Endothelial cell (in vitro differentiated cells): ENCODE measurements at regions not wholly inside any gene's neighbourhood (a gene's known extent, or its start where the extent isn't known, plus 50 kb on each side); places are given as distances from the start of the nearest gene placed in this dataset.

Experiments
- DNase-seq: peaks from one replicate; pipeline ENCODE4 v3.0.0; 2021; ENCODE audit warnings: low spot score
- H3K27ac Mint-ChIP-seq: one replicate; pipeline ENCODE4 v1.8.0; 2021; ENCODE audit warnings: mixed read lengths, inconsistent platforms; ENCODE audit not compliant: unreplicated experiment
- H3K27me3 Mint-ChIP-seq: one replicate; pipeline ENCODE4 v1.8.0; 2021; ENCODE audit warnings: mild to moderate bottlenecking, moderate library complexity, mixed read lengths, inconsistent platforms; ENCODE audit not compliant: unreplicated experiment
- H3K36me3 Mint-ChIP-seq: one replicate; pipeline ENCODE4 v1.8.0; 2021; ENCODE audit warnings: mild to moderate bottlenecking, low read depth, mixed read lengths, inconsistent platforms; ENCODE audit not compliant: unreplicated experiment
- H3K4me1 Mint-ChIP-seq: one replicate; pipeline ENCODE4 v1.8.0; 2021; ENCODE audit warnings: mild to moderate bottlenecking, mixed read lengths, inconsistent platforms; ENCODE audit not compliant: unreplicated experiment
- H3K4me3 Mint-ChIP-seq: one replicate; pipeline ENCODE4 v1.8.0; 2021; ENCODE audit warnings: mild to moderate bottlenecking, mixed read lengths, inconsistent platforms; ENCODE audit not compliant: unreplicated experiment
- H3K9me3 Mint-ChIP-seq: one replicate; pipeline ENCODE4 v1.8.0; 2021; ENCODE audit warnings: mixed read lengths, inconsistent platforms; ENCODE audit not compliant: unreplicated experiment
- CTCF ChIP-seq: fragments of 200-600 bp; sonication (generic); IDR thresholded peaks from one replicate; pipeline ENCODE4 v1.5.0; 2021; ENCODE audit warnings: antibody characterized with exemption; ENCODE audit not compliant: unreplicated experiment

GRCh38 chr14:25570483-25570882, 520.5 kb upstream of the STXBP6 start:
- no peak overlapping the region for H3K27ac Mint-ChIP-seq

GRCh38 chr14:25557466-25557865, 507.5 kb upstream of the STXBP6 start:
- no peak for TF ChIP-seq CTCF
- no peaks in the 10 kb centered on the region for H3K27me3 Mint-ChIP-seq
- no peaks in the 10 kb centered on the region for H3K4me1 Mint-ChIP-seq
- DNase-seq, result no peak
- no peak overlapping the region for H3K27ac Mint-ChIP-seq
- H3K9me3 Mint-ChIP-seq, result no peaks in the 10 kb centered on the region
- no peak overlapping the region for H3K4me3 Mint-ChIP-seq
- H3K36me3 Mint-ChIP-seq, result no peaks in the 10 kb centered on the region

More at GRCh38 chr14:25570483-25570882, 520.5 kb upstream of the STXBP6 start:
- DNase-seq, result no peak
- H3K9me3 Mint-ChIP-seq, result no peaks in the 10 kb centered on the region
- no peaks in the 10 kb centered on the region for H3K36me3 Mint-ChIP-seq
- TF ChIP-seq CTCF, result no peak
- H3K27me3 Mint-ChIP-seq, result no peaks in the 10 kb centered on the region
- H3K4me3 Mint-ChIP-seq, result no peak overlapping the region
- H3K4me1 Mint-ChIP-seq, result no peaks in the 10 kb centered on the region

GRCh38 chr14:25552826-25553225, 502.9 kb upstream of the STXBP6 start:
- no peak for TF ChIP-seq CTCF
- H3K9me3 Mint-ChIP-seq, result no peaks in the 10 kb centered on the region
- H3K36me3 Mint-ChIP-seq, result no peaks in the 10 kb centered on the region
- no peak overlapping the region for H3K4me3 Mint-ChIP-seq
- no peaks in the 10 kb centered on the region for H3K27me3 Mint-ChIP-seq
- no peaks in the 10 kb centered on the region for H3K4me1 Mint-ChIP-seq
- no peak overlapping the region for H3K27ac Mint-ChIP-seq
- DNase-seq, result no peak

- DNase-seq, result no peak
- no peak for TF ChIP-seq CTCF
- no peaks in the 10 kb centered on the region for H3K9me3 Mint-ChIP-seq
- H3K27ac Mint-ChIP-seq, result no peak overlapping the region
- no peaks in the 10 kb centered on the region for H3K27me3 Mint-ChIP-seq
- H3K4me1 Mint-ChIP-seq, result no peaks in the 10 kb centered on the region
- no peaks in the 10 kb centered on the region for H3K36me3 Mint-ChIP-seq
- no peak overlapping the region for H3K4me3 Mint-ChIP-seq
Measured at GRCh38 chr14:25551674-25552073, 501.7 kb upstream of the STXBP6 start.

GRCh38 chr14:25546826-25547225, 496.9 kb upstream of the STXBP6 start:
- no peak overlapping the region for H3K27ac Mint-ChIP-seq
- no peak for DNase-seq
- H3K9me3 Mint-ChIP-seq, result no peaks in the 10 kb centered on the region
- no peaks in the 10 kb centered on the region for H3K36me3 Mint-ChIP-seq
- no peak overlapping the region for H3K4me3 Mint-ChIP-seq
- no peaks in the 10 kb centered on the region for H3K4me1 Mint-ChIP-seq
- TF ChIP-seq CTCF, result no peak
- no peaks in the 10 kb centered on the region for H3K27me3 Mint-ChIP-seq
